K562 (cell line): ENCODE measurements at regions not wholly inside any gene's neighbourhood (a gene's known extent, or its start where the extent isn't known, plus 50 kb on each side); places are given as distances from the start of the nearest gene placed in this dataset.

ENCODE experiments used
- ATAC-seq: fragments of 200-7000 bp; cut with Tn5 transposase; 3 replicates; pipeline ENCODE4 v1.9.1; 2020; ENCODE audit warnings: moderate library complexity
- BruUV-seq: library from RNA; stranded (reverse); fragments of 400-500 nt; replicated peaks from 2 replicates; lab custom pipeline; 2021; lab: Mats Ljungman, UMichigan
- CTCF ChIA-PET: fragments of 300-600 bp; formaldehyde crosslinking; extraction: SDS; loops from one replicate; lab custom pipeline; 2021; ENCODE audit warnings: low intra/inter-chr PET ratio; lab: Yijun Ruan, JAX
- POLR2A ChIA-PET: fragments of 300-600, 350-650 bp; sonication (Branson Sonifier 250); formaldehyde crosslinking; extraction: SDS; loops from one replicate; lab custom pipeline; 2021; ENCODE audit warnings: antibody characterized with exemption, inconsistent platforms; lab: Yijun Ruan, JAX
- DNase-seq, 4 experiments: peaks; one replicate each; pipeline versions ENCODE4 v3.0.0 to v3.0.0-alpha.2; 2011 to 2018; ENCODE audit warnings: low spot score in 3 of 4, mixed read lengths in 3 of 4; ENCODE audit errors: extremely low read depth in 1 of 4
- FAIRE-seq: peaks from 2 replicates; lab custom pipeline; 2011; peaks lifted over from hg19 to GRCh38; lab: Jason Lieb, UNC
- H2AFZ ChIP-seq: 2 replicates; pipeline ENCODE4 v1.6.0; 2011; ENCODE audit warnings: low read depth, low read length, control low read depth, inconsistent platforms
- H3K27ac ChIP-seq: fragments of 200-600 bp; 3 replicates; pipeline ENCODE4 v1.8.0; 2011; ENCODE audit warnings: low read depth, mild to moderate bottlenecking, control low read depth, inconsistent platforms, low read length, moderate library complexity, mixed read lengths; ENCODE audit errors: extremely low read depth
- H3K27me3 ChIP-seq, 2 experiments: fragments of 300-600 bp in 1 of 2; 2 replicates in 1 of 2; 3 replicates in 1 of 2; pipeline versions ENCODE4 v1.6.0 to v1.8.0; 2011; ENCODE audit warnings: inconsistent platforms in 2 of 2, low read length in 2 of 2, mild to moderate bottlenecking in 1 of 2, mixed read lengths in 1 of 2, moderate library complexity in 1 of 2; ENCODE audit not compliant: control insufficient read depth in 2 of 2, insufficient read depth in 2 of 2
- H3K36me3 ChIP-seq: fragments of 300-600 bp; 3 replicates; pipeline ENCODE4 v1.8.0; 2011; ENCODE audit warnings: mild to moderate bottlenecking, low read length, inconsistent platforms; ENCODE audit not compliant: control insufficient read depth, insufficient read depth
- H3K4me1 ChIP-seq, 2 experiments: fragments of 200-600 bp in 1 of 2; replicated peaks in 1 of 2; 2 replicates in 1 of 2; 3 replicates in 1 of 2; pipeline versions ENCODE4 v1.5.1 to v1.8.0; 2011; ENCODE audit warnings: inconsistent platforms in 2 of 2, low read length in 2 of 2, mild to moderate bottlenecking in 1 of 2, mixed read lengths in 1 of 2, moderate library complexity in 1 of 2; ENCODE audit not compliant: control insufficient read depth in 2 of 2, insufficient read depth in 2 of 2
- H3K4me2 ChIP-seq: 2 replicates; pipeline ENCODE4 v1.6.1; 2011; ENCODE audit warnings: low read length, control low read depth, inconsistent platforms, mixed read lengths; ENCODE audit not compliant: insufficient read depth
- H3K4me3 ChIP-seq: fragments of 200-600 bp; sonication (generic), shearing (Covaris generic); 2 replicates; pipeline ENCODE4 v1.5.1; 2016; ENCODE audit warnings: control low read depth, inconsistent platforms
- H3K79me2 ChIP-seq: fragments of 200-600 bp; 3 replicates; pipeline ENCODE4 v1.8.0; 2011; ENCODE audit warnings: low read length, inconsistent platforms; ENCODE audit not compliant: control insufficient read depth, insufficient read depth
- H3K9ac ChIP-seq, 2 experiments: 2 replicates each; pipeline versions ENCODE4 v1.6.0 to v1.6.1; 2011; ENCODE audit warnings: low read depth in 2 of 2, low read length in 2 of 2, control low read depth in 1 of 2, inconsistent platforms in 1 of 2, mild to moderate bottlenecking in 1 of 2, mixed read lengths in 1 of 2; ENCODE audit not compliant: insufficient read depth in 1 of 2
- H3K9me1 ChIP-seq: one replicate; pipeline ENCODE4 v1.6.0; 2011; ENCODE audit warnings: inconsistent platforms, mild to moderate bottlenecking, low read length, moderate library complexity; ENCODE audit not compliant: control insufficient read depth, insufficient read depth
- H3K9me3 ChIP-seq: replicated peaks from 2 replicates; pipeline ENCODE4 v1.5.1; 2011; ENCODE audit warnings: low read depth, low read length, inconsistent platforms; ENCODE audit not compliant: control insufficient read depth, insufficient read depth
- H4K20me1 ChIP-seq: replicated peaks from 2 replicates; pipeline ENCODE4 v1.6.1; 2011; ENCODE audit warnings: low read length, inconsistent platforms, mixed read lengths; ENCODE audit not compliant: control insufficient read depth, insufficient read depth
- GTF3C2 ChIP-seq: IDR thresholded peaks from 3 replicates; pipeline ENCODE4 v1.6.1; 2011; ENCODE audit warnings: borderline replicate concordance, mild to moderate bottlenecking, moderate library complexity; ENCODE audit not compliant: insufficient read length; ENCODE audit errors: extremely low read depth
- HCFC1 ChIP-seq: IDR thresholded peaks from 2 replicates; pipeline ENCODE4 v1.6.1; 2012; ENCODE audit warnings: low read depth, low read length, improper control_type of control experiment
- HIVEP1 ChIP-seq: fragments of 250-450 bp; sonication (Bioruptor Pico); IDR thresholded peaks from 2 replicates; pipeline ENCODE4 v1.4.0; 2020; ENCODE audit warnings: mild to moderate bottlenecking
- NFE2 ChIP-seq: IDR thresholded peaks from 2 replicates; pipeline ENCODE4 v1.6.1; 2014; ENCODE audit warnings: antibody characterized with exemption, low read depth
- PHF21A ChIP-seq: fragments of 450-650 bp; IDR thresholded peaks from 2 replicates; pipeline ENCODE4 v1.6.1; 2017; ENCODE audit warnings: low read depth, borderline replicate concordance
- ZBTB40 ChIP-seq, 2 experiments: fragments of 450-650 bp in 1 of 2; sonication (generic) in 1 of 2; formaldehyde crosslinking in 1 of 2; IDR thresholded peaks; 2 replicates each; pipeline versions ENCODE4 v1.7.1 to v1.9.0; 2016 to 2022; ENCODE audit warnings: inconsistent platforms in 1 of 2, mild to moderate bottlenecking in 1 of 2, missing genetic modification reagents in 1 of 2
- ZNF12 ChIP-seq: sonication (generic); formaldehyde crosslinking; IDR thresholded peaks from 2 replicates; pipeline ENCODE4 v1.4.0; 2020; ENCODE audit warnings: mild to moderate bottlenecking, missing genetic modification reagents
- ZNF766 ChIP-seq: fragments of 200-800 bp; sonication (Bioruptor generic); conservative IDR thresholded peaks from 2 replicates; pipeline ENCODE4 v1.6.1; 2016; ENCODE audit warnings: missing genetic modification characterization, missing compliant biosample characterization
- ZNF780A ChIP-seq: fragments of 250-450 bp; sonication (Bioruptor Pico); IDR thresholded peaks from 2 replicates; pipeline ENCODE4 v1.5.0; 2021; ENCODE audit warnings: mild to moderate bottlenecking
- WGBS: fragments of 100-300 bp; shearing (Covaris generic); methylation state at CpG from one replicate; pipeline ENCODE4 v1.1.6; 2016; ENCODE audit warnings: low coverage, mixed read lengths; ENCODE audit not compliant: insufficient coverage; ENCODE audit errors: missing lambda C conversion rate; 5-methylcytosine and 5-hydroxymethylcytosine counted together
- in situ Hi-C: fragments of 300-500 bp; cut with MboI; formaldehyde crosslinking; loops from 4 replicates; pipeline ENCODE4 v1.15.0; 2018; ENCODE audit warnings: inconsistent platforms, mixed read lengths
- intact Hi-C: fragments of 100-400 bp; cut with micrococcal nuclease; formaldehyde crosslinking; loops from 2 replicates; pipeline ENCODE4 v1.14.2; 2022
- TF ChIP-seq, protein P1 (sequence below): fragments of 250-450 bp; sonication (Bioruptor Pico); IDR thresholded peaks from 2 replicates; pipeline ENCODE4 v1.5.0; 2020; ENCODE audit warnings: mild to moderate bottlenecking

- ChIA-PET POLR2A (no interaction called here), CTCF (no interaction called here)
- Histone ChIP-seq H4K20me1 (no peaks in the 10 kb centered on the region), H2AFZ (no peak overlapping the region), H3K36me3 (no peaks in the 10 kb centered on the region), H3K27me3 (no peaks in the 10 kb centered on the region), H3K79me2 (no peaks in the 10 kb centered on the region), H3K9ac (no peak overlapping the region), H3K4me2 (no peak overlapping the region), H3K9me3 (no peaks in the 10 kb centered on the region), H3K27ac (no peak overlapping the region), H3K4me1 (no peaks in the 10 kb centered on the region), H3K9me1 (no peaks in the 10 kb centered on the region), H3K4me3 (no peak overlapping the region)
- in situ Hi-C loops (no loop called here), intact Hi-C loops (no loop called here)
- no peak for FAIRE-seq
- no TSS peak for BruUV-seq
- WGBS: 0% methylated on average over 1 of the region's 1 CpG
- ATAC-seq: no peak
- DNase-seq: no peak
- TF ChIP-seq NFE2: no peak
- no peak for TF ChIP-seq ZBTB40 (IDR thresholded peaks at IDR 0.05)
- TF ChIP-seq ZBTB40 (CRISPR knock-in tag; IDR thresholded peaks at IDR 0.05): no peak
- TF ChIP-seq ZNF12 (CRISPR knock-in tag): no peak
- TF ChIP-seq, protein P1, sequence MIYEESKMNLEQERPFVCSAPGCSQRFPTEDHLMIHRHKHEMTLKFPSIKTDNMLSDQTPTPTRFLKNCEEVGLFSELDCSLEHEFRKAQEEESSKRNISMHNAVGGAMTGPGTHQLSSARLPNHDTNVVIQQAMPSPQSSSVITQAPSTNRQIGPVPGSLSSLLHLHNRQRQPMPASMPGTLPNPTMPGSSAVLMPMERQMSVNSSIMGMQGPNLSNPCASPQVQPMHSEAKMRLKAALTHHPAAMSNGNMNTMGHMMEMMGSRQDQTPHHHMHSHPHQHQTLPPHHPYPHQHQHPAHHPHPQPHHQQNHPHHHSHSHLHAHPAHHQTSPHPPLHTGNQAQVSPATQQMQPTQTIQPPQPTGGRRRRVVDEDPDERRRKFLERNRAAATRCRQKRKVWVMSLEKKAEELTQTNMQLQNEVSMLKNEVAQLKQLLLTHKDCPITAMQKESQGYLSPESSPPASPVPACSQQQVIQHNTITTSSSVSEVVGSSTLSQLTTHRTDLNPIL (CRISPR knock-in tag): no peak
- no peak for TF ChIP-seq HCFC1
- no peak for TF ChIP-seq GTF3C2
- TF ChIP-seq ZNF780A: no peak
- no peak for TF ChIP-seq ZNF766
- TF ChIP-seq HIVEP1 (CRISPR knock-in tag): no peak
- no peak for TF ChIP-seq PHF21A
Observed at GRCh38 chr10:107390563-107390962, 226.1 kb upstream of the SORCS1 start.
